B cell (primary cell): ENCODE measurements at regions not wholly inside any gene's neighbourhood (a gene's known extent, or its start where the extent isn't known, plus 50 kb on each side); places are given as distances from the start of the nearest gene placed in this dataset.

Experiments
- ATAC-seq: fragments of 200-7000 bp; cut with Tn5 transposase; one replicate; pipeline ENCODE4 v1.10.0; 2021; ENCODE audit warnings: low read depth, mild to moderate bottlenecking, moderate number of reproducible peaks, moderate library complexity
- CTCF ChIA-PET: fragments of 350-600 bp; sonication (Branson Sonifier 250); formaldehyde crosslinking; loops from one replicate; lab custom pipeline; 2021; ENCODE audit warnings: antibody characterized with exemption, inconsistent platforms; lab: Charles Lee
- POLR2A ChIA-PET: fragments of 350-600 bp; sonication (Branson Sonifier 250); formaldehyde crosslinking; loops from one replicate; lab custom pipeline; 2021; ENCODE audit warnings: antibody characterized with exemption; lab: Charles Lee
- DNase-seq: peaks from one replicate; pipeline ENCODE4 v3.0.0; 2013
- H2AFZ ChIP-seq: 2 replicates; pipeline ENCODE4 v1.6.1; 2012; ENCODE audit warnings: mild to moderate bottlenecking, low read depth, low read length; ENCODE audit not compliant: insufficient read depth, poor library complexity, severe bottlenecking
- H3K27ac ChIP-seq, 2 donors: 1 replicate in 1 of 2; 2 replicates in 1 of 2; pipeline ENCODE4 v1.5.1; 2012 to 2013; ENCODE audit warnings: low read length in 2 of 2, mild to moderate bottlenecking in 2 of 2, moderate library complexity in 1 of 2
- H3K27me3 ChIP-seq, 4 experiments: fragments of 200-600 bp in 1 of 4; sonication (generic) in 1 of 4; replicated peaks in 1 of 4; 1 replicate in 2 of 4; 2 replicates in 2 of 4; pipeline versions ENCODE4 v1.6.1 to v1.7.0; 2013 to 2016; ENCODE audit warnings: low read length in 3 of 4, mild to moderate bottlenecking in 2 of 4, mixed read lengths in 1 of 4, moderate library complexity in 1 of 4; ENCODE audit not compliant: insufficient read depth in 4 of 4, control insufficient read depth in 3 of 4; ENCODE audit errors: control extremely low read depth in 1 of 4
- H3K36me3 ChIP-seq, 2 experiments: replicated peaks in 1 of 2; 1 replicate in 1 of 2; 2 replicates in 1 of 2; pipeline versions ENCODE4 v1.6.1 to v1.7.1; 2013; ENCODE audit warnings: low read length in 1 of 2; ENCODE audit not compliant: insufficient read depth in 2 of 2, control insufficient read depth in 1 of 2; ENCODE audit errors: control extremely low read depth in 1 of 2, extremely low read depth in 1 of 2
- H3K4me1 ChIP-seq, 2 donors: fragments of 200-600 bp in 1 of 2; sonication (generic) in 1 of 2; 1 replicate in 1 of 2; 2 replicates in 1 of 2; pipeline versions ENCODE4 v1.5.1 to v1.6.1; 2013 to 2017; ENCODE audit warnings: low read length in 2 of 2; ENCODE audit not compliant: control insufficient read depth in 2 of 2, insufficient read depth in 2 of 2
- H3K4me2 ChIP-seq: replicated peaks from 2 replicates; pipeline ENCODE3; 2012; ENCODE audit warnings: mild to moderate bottlenecking, low read depth, low read length; ENCODE audit not compliant: poor library complexity, severe bottlenecking
- H3K4me3 ChIP-seq, 5 experiments: fragments of 200-600 bp in 1 of 5; sonication (generic) in 1 of 5; 1 replicate in 3 of 5; 2 replicates in 2 of 5; pipeline versions ENCODE4 v1.5.1 to v1.7.0; 2011 to 2016; ENCODE audit warnings: low read length in 4 of 5, mild to moderate bottlenecking in 4 of 5, low read depth in 2 of 5, control low read depth in 1 of 5, moderate library complexity in 1 of 5; ENCODE audit not compliant: insufficient read depth in 1 of 5; ENCODE audit errors: control extremely low read depth in 1 of 5, extremely low read depth in 1 of 5
- H3K79me2 ChIP-seq: fragments of 200-600 bp; sonication (generic); one replicate; pipeline ENCODE4 v1.6.0; 2016; ENCODE audit warnings: low read length; ENCODE audit not compliant: control insufficient read depth, insufficient read depth
- H3K9ac ChIP-seq: fragments of 200-600 bp; sonication (generic); 2 replicates; pipeline ENCODE4 v1.6.1; 2017; ENCODE audit warnings: mild to moderate bottlenecking, low read length, moderate library complexity
- H3K9me3 ChIP-seq, 3 donors: one replicate each; pipeline versions ENCODE4 v1.6.1 to v1.7.1; 2013; ENCODE audit warnings: low read length in 2 of 3; ENCODE audit not compliant: control insufficient read depth in 2 of 3, insufficient read depth in 1 of 3; ENCODE audit errors: control extremely low read depth in 1 of 3
- H4K20me1 ChIP-seq: 2 replicates; pipeline ENCODE4 v1.6.0; 2012; ENCODE audit warnings: mild to moderate bottlenecking, low read length; ENCODE audit not compliant: insufficient read depth, control insufficient read depth, poor library complexity, severe bottlenecking
- H3K27ac Mint-ChIP-seq: one replicate; pipeline ENCODE4 v1.8.0; 2021; ENCODE audit warnings: mixed read lengths
- H3K27me3 Mint-ChIP-seq: one replicate; pipeline ENCODE4 v1.8.0; 2021; ENCODE audit warnings: mixed read lengths
- H3K4me1 Mint-ChIP-seq: one replicate; pipeline ENCODE4 v1.8.0; 2021; ENCODE audit warnings: mixed read lengths
- H3K4me3 Mint-ChIP-seq: one replicate; pipeline ENCODE4 v1.8.0; 2021; ENCODE audit warnings: mixed read lengths
- H3K9me3 Mint-ChIP-seq: one replicate; pipeline ENCODE4 v1.8.0; 2022; ENCODE audit warnings: mixed read lengths; ENCODE audit not compliant: insufficient read depth
- EZH2 ChIP-seq: IDR thresholded peaks from 2 replicates; pipeline ENCODE4 v1.6.1; 2012; ENCODE audit warnings: borderline replicate concordance, low read depth, mild to moderate bottlenecking, moderate library complexity, low read length; ENCODE audit not compliant: insufficient read depth, poor library complexity, severe bottlenecking
- WGBS: methylation state at CpG from one replicate; pipeline ENCODE4 v1.1.5; 2013; ENCODE audit warnings: missing lambda C conversion rate; ENCODE audit not compliant: insufficient coverage; 5-methylcytosine and 5-hydroxymethylcytosine counted together
- intact Hi-C: fragments of 100-400 bp; cut with micrococcal nuclease; formaldehyde crosslinking; loops from one replicate; pipeline ENCODE4 v1.10.0; 2022
- TF ChIP-seq, protein P1 (sequence below): fragments of 200-600 bp; IDR thresholded peaks from one replicate; pipeline ENCODE4 v1.8.0; 2022; ENCODE audit warnings: antibody characterized with exemption, mild to moderate bottlenecking

DNA sequence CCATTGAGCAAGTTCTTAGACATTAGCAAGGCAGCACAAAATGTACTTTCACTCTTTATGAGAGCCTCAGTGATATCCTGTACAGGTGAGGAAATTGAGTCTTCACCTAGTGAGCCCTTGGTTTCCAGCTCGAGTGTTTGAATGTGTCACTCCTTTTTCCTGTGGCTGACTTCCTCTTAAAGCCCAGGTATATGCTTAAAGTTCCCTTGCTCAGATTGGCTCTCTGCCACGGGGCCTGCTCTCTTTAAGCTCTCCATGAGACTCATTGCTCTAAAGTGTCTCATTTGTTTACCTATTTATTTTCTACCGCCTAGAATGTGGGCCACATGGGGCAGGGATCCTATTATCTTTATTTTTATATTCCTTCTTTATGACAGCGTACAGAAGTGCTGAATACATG is 324.9 kb downstream of the SIPA1L2 start:
- no peak for DNase-seq
- H3K4me2 ChIP-seq = no peak overlapping the region
- ChIA-PET CTCF (no interaction called here), POLR2A (no interaction called here)
- H2AFZ ChIP-seq = no peak overlapping the region
- no peaks in the 10 kb centered on the region for H3K36me3 ChIP-seq
- peaks cover 4% of the 10 kb centered on the region for H3K27me3 Mint-ChIP-seq
- TF ChIP-seq, protein P1, sequence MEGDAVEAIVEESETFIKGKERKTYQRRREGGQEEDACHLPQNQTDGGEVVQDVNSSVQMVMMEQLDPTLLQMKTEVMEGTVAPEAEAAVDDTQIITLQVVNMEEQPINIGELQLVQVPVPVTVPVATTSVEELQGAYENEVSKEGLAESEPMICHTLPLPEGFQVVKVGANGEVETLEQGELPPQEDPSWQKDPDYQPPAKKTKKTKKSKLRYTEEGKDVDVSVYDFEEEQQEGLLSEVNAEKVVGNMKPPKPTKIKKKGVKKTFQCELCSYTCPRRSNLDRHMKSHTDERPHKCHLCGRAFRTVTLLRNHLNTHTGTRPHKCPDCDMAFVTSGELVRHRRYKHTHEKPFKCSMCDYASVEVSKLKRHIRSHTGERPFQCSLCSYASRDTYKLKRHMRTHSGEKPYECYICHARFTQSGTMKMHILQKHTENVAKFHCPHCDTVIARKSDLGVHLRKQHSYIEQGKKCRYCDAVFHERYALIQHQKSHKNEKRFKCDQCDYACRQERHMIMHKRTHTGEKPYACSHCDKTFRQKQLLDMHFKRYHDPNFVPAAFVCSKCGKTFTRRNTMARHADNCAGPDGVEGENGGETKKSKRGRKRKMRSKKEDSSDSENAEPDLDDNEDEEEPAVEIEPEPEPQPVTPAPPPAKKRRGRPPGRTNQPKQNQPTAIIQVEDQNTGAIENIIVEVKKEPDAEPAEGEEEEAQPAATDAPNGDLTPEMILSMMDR = no peak
- no peak for TF ChIP-seq EZH2
- no peaks in the 10 kb centered on the region for H4K20me1 ChIP-seq
- ATAC-seq = no peak
- peaks cover 0 to 9% (median 0%) of the 10 kb centered on the region in 3 donors for H3K9me3 ChIP-seq
- H3K79me2 ChIP-seq = no peaks in the 10 kb centered on the region
- H3K4me1 Mint-ChIP-seq = no peaks in the 10 kb centered on the region
- H3K27ac Mint-ChIP-seq = no peak overlapping the region
- no peaks in the 10 kb centered on the region for H3K9me3 Mint-ChIP-seq
- no peaks in the 10 kb centered on the region for H3K4me1 ChIP-seq
- 38% methylated on average over 1 of the region's 4 CpGs for WGBS
- H3K27ac ChIP-seq = no peak overlapping the region
- H3K4me3 Mint-ChIP-seq = no peak overlapping the region
- H3K27me3 ChIP-seq = peaks cover 0 to 3% (median 0%) of the 10 kb centered on the region in 4 experiments
- H3K4me3 ChIP-seq = no peak overlapping the region
- intact Hi-C loops = no loop called here
- no peak overlapping the region for H3K9ac ChIP-seq

DNA sequence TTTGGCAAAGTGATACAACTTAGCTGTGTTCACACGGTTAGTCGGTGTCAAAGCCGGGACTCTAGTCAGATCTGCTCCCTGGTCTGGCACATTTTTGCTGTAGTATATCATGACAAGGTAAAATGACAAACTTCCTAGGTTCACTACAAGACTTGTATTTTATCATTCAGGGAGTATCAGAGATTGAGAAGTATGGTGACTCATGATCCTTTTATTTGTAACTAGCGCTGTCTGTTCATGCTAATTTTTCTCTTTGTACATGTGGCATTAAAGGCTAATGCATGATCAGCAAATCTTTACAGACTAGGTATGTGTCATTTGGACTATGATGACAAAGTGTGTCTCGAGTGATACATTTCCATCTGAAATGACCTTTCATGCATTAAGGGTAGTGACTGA is 326.7 kb downstream of the SIPA1L2 start:
- peaks cover 0 to 3% (median 0%) of the 10 kb centered on the region in 4 experiments for H3K27me3 ChIP-seq
- no peak overlapping the region for H3K4me3 Mint-ChIP-seq
- H3K27me3 Mint-ChIP-seq = peaks cover 4% of the 10 kb centered on the region
- no peaks in the 10 kb centered on the region for H3K4me1 Mint-ChIP-seq
- H3K9ac ChIP-seq = no peak overlapping the region
- no peak overlapping the region for H2AFZ ChIP-seq
- H4K20me1 ChIP-seq = no peaks in the 10 kb centered on the region
- TF ChIP-seq, protein P1 = no peak
- no peak for TF ChIP-seq EZH2
- no peak for DNase-seq
- H3K27ac ChIP-seq = no peak overlapping the region
- ATAC-seq = no peak
- H3K36me3 ChIP-seq = no peaks in the 10 kb centered on the region
- no peaks in the 10 kb centered on the region for H3K4me1 ChIP-seq
- WGBS = 94% methylated on average over 5 of the region's 5 CpGs
- no peak overlapping the region for H3K27ac Mint-ChIP-seq
- no peaks in the 10 kb centered on the region for H3K9me3 Mint-ChIP-seq
- H3K4me2 ChIP-seq = no peak overlapping the region
- intact Hi-C loops = no loop called here
- ChIA-PET CTCF (no interaction called here), POLR2A (no interaction called here)
- H3K9me3 ChIP-seq = peaks cover 0 to 5% (median 0%) of the 10 kb centered on the region in 3 donors
- no peak overlapping the region for H3K4me3 ChIP-seq
- no peaks in the 10 kb centered on the region for H3K79me2 ChIP-seq
